BJ (cell line): ENCODE measurements at regions not wholly inside any gene's neighbourhood (a gene's known extent, or its start where the extent isn't known, plus 50 kb on each side); places are given as distances from the start of the nearest gene placed in this dataset.

Experiments
- CTCF ChIA-PET: fragments of 350-600 bp; formaldehyde crosslinking; extraction: SDS; loops from one replicate; lab custom pipeline; 2021; ENCODE audit warnings: antibody characterized with exemption, inconsistent platforms; lab: Yijun Ruan, JAX
- POLR2A ChIA-PET: fragments of 300-600 bp; sonication (Branson Sonifier 250); formaldehyde crosslinking; extraction: SDS; loops from one replicate; lab custom pipeline; 2021; ENCODE audit warnings: antibody characterized with exemption; lab: Charles Lee
- DNase-seq: peaks from one replicate; pipeline ENCODE4 v3.0.0-alpha.2; 2011; ENCODE audit warnings: low read depth
- H3K27me3 ChIP-seq: 2 replicates; pipeline ENCODE4 v1.6.0; 2011; ENCODE audit warnings: low read length; ENCODE audit not compliant: control insufficient read depth, insufficient read depth
- H3K36me3 ChIP-seq: 2 replicates; pipeline ENCODE4 v1.5.1; 2011; ENCODE audit warnings: low read length; ENCODE audit not compliant: control insufficient read depth, insufficient read depth
- H3K4me3 ChIP-seq: 2 replicates; pipeline ENCODE4 v1.5.1; 2011; ENCODE audit warnings: low read depth, mild to moderate bottlenecking, control low read depth, low read length
- TF ChIP-seq, protein P1 (sequence below): IDR thresholded peaks from 2 replicates; pipeline ENCODE4 v1.5.1; 2011; ENCODE audit warnings: low read depth, mild to moderate bottlenecking, control low read depth, inconsistent platforms, low read length, moderate library complexity; ENCODE audit not compliant: insufficient read depth

DNA sequence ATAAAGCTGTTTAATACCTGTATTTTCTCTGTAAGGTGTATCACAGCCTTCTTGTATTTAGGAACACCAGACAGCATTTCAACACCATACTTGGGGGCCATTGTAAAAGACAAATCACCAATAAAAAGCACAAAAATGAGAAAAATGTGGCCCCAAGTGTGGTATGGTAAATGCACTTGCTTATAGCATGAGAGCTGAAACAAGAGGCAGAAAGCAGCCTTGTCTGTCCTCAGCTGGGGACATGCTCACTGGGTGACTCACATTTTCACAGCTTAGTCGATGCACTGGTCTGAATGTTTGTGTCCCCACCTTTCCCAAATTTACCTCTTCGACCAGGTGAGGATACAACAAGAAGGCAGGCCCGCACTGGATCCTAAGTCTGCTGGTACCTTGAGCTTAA lies 639.7 kb upstream of the AGA start:
- ChIA-PET POLR2A (no interaction called here), CTCF (no interaction called here)
- H3K27me3 ChIP-seq = no peaks in the 10 kb centered on the region
- TF ChIP-seq, protein P1, sequence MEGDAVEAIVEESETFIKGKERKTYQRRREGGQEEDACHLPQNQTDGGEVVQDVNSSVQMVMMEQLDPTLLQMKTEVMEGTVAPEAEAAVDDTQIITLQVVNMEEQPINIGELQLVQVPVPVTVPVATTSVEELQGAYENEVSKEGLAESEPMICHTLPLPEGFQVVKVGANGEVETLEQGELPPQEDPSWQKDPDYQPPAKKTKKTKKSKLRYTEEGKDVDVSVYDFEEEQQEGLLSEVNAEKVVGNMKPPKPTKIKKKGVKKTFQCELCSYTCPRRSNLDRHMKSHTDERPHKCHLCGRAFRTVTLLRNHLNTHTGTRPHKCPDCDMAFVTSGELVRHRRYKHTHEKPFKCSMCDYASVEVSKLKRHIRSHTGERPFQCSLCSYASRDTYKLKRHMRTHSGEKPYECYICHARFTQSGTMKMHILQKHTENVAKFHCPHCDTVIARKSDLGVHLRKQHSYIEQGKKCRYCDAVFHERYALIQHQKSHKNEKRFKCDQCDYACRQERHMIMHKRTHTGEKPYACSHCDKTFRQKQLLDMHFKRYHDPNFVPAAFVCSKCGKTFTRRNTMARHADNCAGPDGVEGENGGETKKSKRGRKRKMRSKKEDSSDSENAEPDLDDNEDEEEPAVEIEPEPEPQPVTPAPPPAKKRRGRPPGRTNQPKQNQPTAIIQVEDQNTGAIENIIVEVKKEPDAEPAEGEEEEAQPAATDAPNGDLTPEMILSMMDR = no peak
- H3K4me3 ChIP-seq = no peak overlapping the region
- no peaks in the 10 kb centered on the region for H3K36me3 ChIP-seq
- no peak for DNase-seq

DNA sequence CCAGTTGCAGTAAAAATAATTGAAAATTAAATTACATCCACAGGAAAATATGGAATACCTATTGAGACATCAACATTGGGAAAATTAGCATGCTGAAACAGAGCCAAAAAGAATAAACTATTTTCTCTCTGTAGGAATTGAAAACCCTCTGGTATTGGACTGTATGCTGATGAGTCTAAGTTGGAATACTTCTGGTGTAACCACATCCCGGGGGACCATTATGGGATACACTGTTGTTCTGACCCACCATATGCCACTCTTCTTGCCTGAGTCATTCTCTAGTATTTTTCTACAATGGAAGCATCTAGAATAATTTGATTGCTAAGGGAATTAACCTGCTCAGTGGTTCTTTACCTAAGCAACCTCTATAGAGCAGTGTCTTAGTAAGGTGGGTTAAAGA lies 640.7 kb upstream of the AGA start:
- no peak overlapping the region for H3K4me3 ChIP-seq
- CTCF ChIA-PET = no interaction called here
- TF ChIP-seq, protein P1 = no peak
- no peaks in the 10 kb centered on the region for H3K36me3 ChIP-seq
- POLR2A ChIA-PET = no interaction called here
- DNase-seq = no peak
- no peaks in the 10 kb centered on the region for H3K27me3 ChIP-seq

DNA sequence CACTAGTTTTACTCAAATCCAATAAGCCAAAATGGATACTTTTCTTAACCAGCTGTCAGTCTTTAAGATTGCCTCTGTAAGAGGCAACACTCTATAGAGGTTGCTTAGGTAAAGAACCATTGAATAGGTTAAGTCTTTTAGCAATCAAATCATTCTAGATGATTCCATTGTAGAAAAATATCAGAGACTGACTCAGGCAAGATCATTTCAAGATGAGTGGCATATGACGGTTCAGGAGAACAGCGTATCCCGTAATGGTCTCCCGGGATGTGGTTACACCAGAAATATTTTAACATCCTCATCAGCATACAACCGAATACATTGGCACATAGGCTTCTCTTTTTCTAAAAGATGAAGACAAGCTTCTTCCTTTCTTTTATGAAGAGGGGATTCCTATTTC lies 641.7 kb upstream of the AGA start:
- Histone ChIP-seq H3K27me3 (no peaks in the 10 kb centered on the region), H3K4me3 (no peak overlapping the region), H3K36me3 (no peaks in the 10 kb centered on the region)
- TF ChIP-seq, protein P1 = no peak
- ChIA-PET POLR2A (no interaction called here), CTCF (no interaction called here)
- no peak for DNase-seq

DNA sequence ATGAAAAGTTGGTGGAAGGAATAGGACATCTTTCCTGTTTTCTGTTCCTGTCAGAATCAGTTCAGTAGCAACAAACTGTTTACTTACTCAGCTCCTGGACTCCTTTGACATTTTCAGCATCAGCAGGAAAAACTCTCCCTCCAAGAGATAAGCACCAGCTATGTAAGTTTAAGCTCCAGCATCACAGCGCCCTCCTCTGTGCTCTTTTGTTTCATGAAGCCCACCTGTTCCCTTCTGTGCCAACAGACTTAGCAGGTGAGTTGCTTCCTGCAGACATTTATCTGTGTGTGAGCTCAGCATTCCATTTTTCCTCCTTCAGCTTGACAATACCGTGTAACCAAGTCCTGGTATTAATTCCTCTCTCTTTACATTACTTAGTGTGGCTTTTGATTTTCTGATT lies 644.1 kb upstream of the AGA start:
- Histone ChIP-seq H3K4me3 (no peak overlapping the region), H3K27me3 (no peaks in the 10 kb centered on the region), H3K36me3 (no peaks in the 10 kb centered on the region)
- CTCF ChIA-PET = no interaction called here
- TF ChIP-seq, protein P1 = no peak
- POLR2A ChIA-PET = no interaction called here
- no peak for DNase-seq

DNA sequence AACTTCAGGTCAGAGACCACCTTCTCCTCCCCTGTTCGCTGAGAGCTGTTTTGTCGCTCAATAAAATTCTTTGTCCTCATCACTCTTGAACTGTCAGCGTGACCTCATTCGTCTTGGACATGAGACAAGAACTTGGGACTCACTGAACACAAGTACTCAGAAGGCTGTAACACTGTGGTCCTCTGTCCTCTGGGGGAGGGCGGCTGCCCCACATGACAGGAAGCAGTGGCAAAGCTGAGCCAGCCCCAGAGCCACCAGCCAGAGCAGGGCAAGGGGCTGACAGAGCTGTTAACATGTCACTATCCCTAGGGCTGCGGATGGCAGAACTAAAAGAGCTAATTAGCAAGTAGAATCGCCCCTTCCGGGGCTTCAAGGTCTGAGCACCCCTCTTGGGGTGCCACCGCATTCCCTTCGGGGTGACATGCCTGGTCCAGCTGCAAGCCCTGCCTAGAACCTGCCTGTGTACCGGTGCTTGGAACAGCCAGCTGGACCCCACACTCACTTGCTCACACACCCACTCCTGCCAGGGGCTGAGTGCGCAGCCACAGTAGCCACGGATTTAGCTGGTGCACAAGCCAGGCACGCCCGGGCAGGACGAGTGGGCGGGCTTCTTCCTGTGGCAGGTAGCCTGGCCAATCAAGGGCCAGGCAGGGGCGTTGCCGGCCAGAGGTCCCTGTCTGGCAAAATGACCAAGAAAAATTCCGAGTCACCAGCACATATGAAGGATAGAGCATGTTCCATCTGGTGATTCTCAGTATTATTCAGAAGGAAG lies 648.6 kb upstream of the AGA start:
- TF ChIP-seq, protein P1 = no peak
- POLR2A ChIA-PET = no interaction called here
- no peak for DNase-seq
- CTCF ChIA-PET = no interaction called here
- H3K27me3 ChIP-seq = no peaks in the 10 kb centered on the region
- H3K36me3 ChIP-seq = no peaks in the 10 kb centered on the region
- H3K4me3 ChIP-seq = no peak overlapping the region
